ENCODE measurements at regions not wholly inside any gene's neighbourhood (a gene's known extent, or its start where the extent isn't known, plus 50 kb on each side); places are given as distances from the start of the nearest gene placed in this dataset.

GRCh38 chr5:125331987-125332598, 585.7 kb upstream of the ZNF608 start:
- TF ChIP-seq CTCF (IDR thresholded peaks at IDR 0.05) (no peak), POLR2A (IDR thresholded peaks at IDR 0.05) (no peak), EP300 (IDR thresholded peaks at IDR 0.05) (no peak)

Measured in tibial nerve (tissue), 4 donors.